ENCODE measurements at regions not wholly inside any gene's neighbourhood (a gene's known extent, or its start where the extent isn't known, plus 50 kb on each side); places are given as distances from the start of the nearest gene placed in this dataset.

GRCh38 chr4:166198041-166198440 is 325.0 kb downstream of the TLL1 start:
- in situ Hi-C loops (cut with MboI; ENCODE audit: low sequenced_read_pairs) = no loop called here
- CTCF ChIA-PET = no interaction called here

More at GRCh38 chr4:166198041-166198440, 325.0 kb downstream of the TLL1 start:
- no peak overlapping the region for H3K14ac ChIP-seq (replicated peaks; ENCODE audit: low read depth, low read length)
- H2AFZ ChIP-seq (replicated peaks; ENCODE audit: low read length, poor library complexity) = no peak overlapping the region
- H3K9me3 ChIP-seq (ENCODE audit: control insufficient read depth, insufficient read depth, low read length) = peaks cover 6% of the 10 kb centered on the region; the same call in 1 of the 2 replicates
- H3K27me3 ChIP-seq (ENCODE audit: control insufficient read depth, insufficient read depth, low read length) = no peaks in the 10 kb centered on the region
- ATAC-seq (ENCODE audit: low read depth) (no peak), DNase-seq (no peak)
- H4K91ac ChIP-seq (ENCODE audit: insufficient read depth, low read depth, low read length) = no peak overlapping the region
- H2AK5ac ChIP-seq (ENCODE audit: low read depth, low read length) = no peak overlapping the region
- POLR2A ChIA-PET (ENCODE audit: unreplicated experiment) = no interaction called here
- dilution Hi-C loops (cut with HindIII; ENCODE audit: low sequenced_read_pairs, unreplicated experiment) = no loop called here
- no peaks in the 10 kb centered on the region for H3K9me1 ChIP-seq (ENCODE audit: insufficient read depth, low read length)
- no peak overlapping the region for H3K4ac ChIP-seq (ENCODE audit: low read depth, low read length)
- no peak overlapping the region for H3K4me3 ChIP-seq (ENCODE audit: insufficient read depth, low read depth, low read length)
- no peaks in the 10 kb centered on the region for H3K79me1 ChIP-seq (ENCODE audit: low read depth in 1 of 2, low read length in 2 of 2)
- no peak overlapping the region for H4K5ac ChIP-seq (ENCODE audit: low read depth, low read length)
- no peak overlapping the region for H3K18ac ChIP-seq (ENCODE audit: low read depth, low read length)
- no peaks in the 10 kb centered on the region for H3K4me1 ChIP-seq (ENCODE audit: control insufficient read depth, insufficient read depth, low read length)
- 80% methylated on average over 2 of the region's 6 CpGs; no CpG with 5 or more reads in 1 of the 2 experiments for WGBS, 2 experiments (ENCODE audit: extremely low coverage in 2 of 2, insufficient read length in 1 of 2)
- H3K9ac ChIP-seq (ENCODE audit: low read depth, low read length) = no peak overlapping the region
- H2BK15ac ChIP-seq (ENCODE audit: low read depth, low read length) = no peak overlapping the region
- H3K4me2 ChIP-seq (ENCODE audit: low read depth, low read length) = no peak overlapping the region
- H3K36me3 ChIP-seq (ENCODE audit: control insufficient read depth, insufficient read depth, low read length) = no peaks in the 10 kb centered on the region
- no peak overlapping the region for H2BK120ac ChIP-seq (ENCODE audit: low read depth, low read length)
- no peak overlapping the region for H3K56ac ChIP-seq (ENCODE audit: extremely low read depth, insufficient read depth, low read length)
- no peak overlapping the region for H4K8ac ChIP-seq (ENCODE audit: low read depth in 2 of 2, low read length in 2 of 2)
- H2BK20ac ChIP-seq (ENCODE audit: low read depth, low read length) = no peak overlapping the region
- no peak overlapping the region for H2AK9ac ChIP-seq (replicated peaks; ENCODE audit: low read depth, low read length, poor library complexity)
- intact Hi-C loops (cut with micrococcal nuclease) = no loop called here
- no peak overlapping the region for H3K23ac ChIP-seq (ENCODE audit: low read depth, low read length)
- TF ChIP-seq MAFK (IDR thresholded peaks at IDR 0.05; ENCODE audit: low read depth, low read length) (no peak), CEBPB (IDR thresholded peaks at IDR 0.05; ENCODE audit: low read depth, low read length) (no peak), BHLHE40 (IDR thresholded peaks at IDR 0.05; ENCODE audit: low read depth, low read length) (no peak), MAZ (IDR thresholded peaks at IDR 0.05; ENCODE audit: borderline replicate concordance, low read depth, low read length) (no peak), RAD21 (IDR thresholded peaks at IDR 0.05; ENCODE audit: low read length) (no peak), POLR2A (IDR thresholded peaks at IDR 0.05; ENCODE audit: low read depth, low read length) (no peak), NFE2L2 (IDR thresholded peaks at IDR 0.05; ENCODE audit: low read depth, low read length) (no peak), MXI1 (IDR thresholded peaks at IDR 0.05; ENCODE audit: borderline replicate concordance, low read depth, low read length) (no peak), FOS (IDR thresholded peaks at IDR 0.05; ENCODE audit: low read depth, low read length) (no peak), SMC3 (IDR thresholded peaks at IDR 0.05; ENCODE audit: low read depth, low read length) (no peak), RCOR1 (IDR thresholded peaks at IDR 0.05; ENCODE audit: insufficient replicate concordance, low read length) (no peak), RFX5 (IDR thresholded peaks at IDR 0.05; ENCODE audit: low read depth, low read length) (no peak), CTCF (conservative IDR thresholded peaks at IDR 0.05; ENCODE audit: low read depth, low read length) (no peak), ELK1 (IDR thresholded peaks at IDR 0.05; ENCODE audit: borderline replicate concordance, low read depth, low read length) (no peak), USF2 (IDR thresholded peaks at IDR 0.05; ENCODE audit: low read depth, low read length) (no peak), CHD1 (IDR thresholded peaks at IDR 0.05; ENCODE audit: low read depth, low read length) (no peak)
- no peaks in the 10 kb centered on the region for H4K20me1 ChIP-seq (ENCODE audit: insufficient read depth, low read length)
- no peak overlapping the region for H2BK5ac ChIP-seq (ENCODE audit: low read depth, low read length, poor library complexity, severe bottlenecking)
- BruUV-seq (replicated peaks) = no TSS peak
- H3K27ac ChIP-seq (ENCODE audit: insufficient read depth, low read length) = no peak overlapping the region

All from IMR-90 (cell line).